Calu3 (cell line): ENCODE measurements at regions not wholly inside any gene's neighbourhood (a gene's known extent, or its start where the extent isn't known, plus 50 kb on each side); places are given as distances from the start of the nearest gene placed in this dataset.

Source experiments
- BruUV-seq: library from RNA; stranded (reverse); fragments of 400-500 nt; replicated peaks from 2 replicates; lab custom pipeline; 2021; lab: Mats Ljungman, UMichigan
- CTCF ChIA-PET: fragments of 300-600 bp; sonication (Branson Sonifier 250); formaldehyde crosslinking; loops from one replicate; lab custom pipeline; 2022; ENCODE audit warnings: antibody characterized with exemption; lab: Charles Lee
- DNase-seq: peaks from one replicate; pipeline ENCODE4 v3.0.0; 2022
- H3K27ac Mint-ChIP-seq: one replicate; pipeline ENCODE4 v1.8.0; 2022; ENCODE audit warnings: mixed read lengths; ENCODE audit not compliant: unreplicated experiment
- H3K27me3 Mint-ChIP-seq: one replicate; pipeline ENCODE4 v1.8.0; 2022; ENCODE audit warnings: mixed read lengths; ENCODE audit not compliant: unreplicated experiment
- H3K36me3 Mint-ChIP-seq: one replicate; pipeline ENCODE4 v1.8.0; 2022; ENCODE audit warnings: mild to moderate bottlenecking, moderate library complexity, mixed read lengths; ENCODE audit not compliant: insufficient read depth, unreplicated experiment
- H3K4me1 Mint-ChIP-seq: one replicate; pipeline ENCODE4 v1.8.0; 2022; ENCODE audit warnings: mild to moderate bottlenecking, low read depth, mixed read lengths; ENCODE audit not compliant: unreplicated experiment
- H3K4me3 Mint-ChIP-seq: one replicate; pipeline ENCODE4 v1.8.0; 2022; ENCODE audit warnings: mild to moderate bottlenecking, low read depth, moderate library complexity, mixed read lengths; ENCODE audit not compliant: unreplicated experiment
- H3K9me3 Mint-ChIP-seq: one replicate; pipeline ENCODE4 v1.8.0; 2022; ENCODE audit warnings: low read depth, mixed read lengths; ENCODE audit not compliant: unreplicated experiment
- intact Hi-C: fragments of 100-400 bp; cut with micrococcal nuclease; formaldehyde crosslinking; loops from one replicate; pipeline ENCODE4 v1.10.0; 2022; ENCODE audit not compliant: unreplicated experiment
- TF ChIP-seq, protein P1 (sequence below): fragments of 200-600 bp; IDR thresholded peaks from one replicate; pipeline ENCODE4 v1.8.0; 2022; ENCODE audit warnings: antibody characterized with exemption; ENCODE audit not compliant: unreplicated experiment

DNA sequence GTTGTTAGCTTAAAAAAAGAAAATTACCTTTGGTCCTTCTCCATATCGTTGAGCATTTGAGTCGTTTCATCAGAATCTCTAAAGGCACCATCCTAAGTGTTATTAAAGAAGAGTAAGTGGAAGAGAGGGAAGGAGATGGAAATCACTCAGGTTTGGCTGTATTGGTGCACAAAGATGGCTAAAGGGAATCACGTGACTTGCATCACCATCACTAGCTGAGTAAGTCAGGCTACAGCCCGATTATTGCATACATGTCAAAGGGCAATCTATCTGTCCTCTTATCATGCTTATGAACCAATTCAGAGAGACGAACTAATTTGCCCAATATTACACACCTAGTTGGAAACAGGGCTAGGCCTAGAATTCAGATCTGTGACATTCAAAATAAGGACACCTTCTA lies 137.6 kb downstream of the CMPK2 start:
- no peaks in the 10 kb centered on the region for H3K27me3 Mint-ChIP-seq
- no peaks in the 10 kb centered on the region for H3K4me1 Mint-ChIP-seq
- H3K9me3 Mint-ChIP-seq, result peaks cover 2% of the 10 kb centered on the region
- intact Hi-C loops, result no loop called here
- no peaks in the 10 kb centered on the region for H3K36me3 Mint-ChIP-seq
- H3K27ac Mint-ChIP-seq, result no peak overlapping the region
- BruUV-seq, result no TSS peak
- CTCF ChIA-PET, result no interaction called here
- DNase-seq, result no peak
- TF ChIP-seq, protein P1, sequence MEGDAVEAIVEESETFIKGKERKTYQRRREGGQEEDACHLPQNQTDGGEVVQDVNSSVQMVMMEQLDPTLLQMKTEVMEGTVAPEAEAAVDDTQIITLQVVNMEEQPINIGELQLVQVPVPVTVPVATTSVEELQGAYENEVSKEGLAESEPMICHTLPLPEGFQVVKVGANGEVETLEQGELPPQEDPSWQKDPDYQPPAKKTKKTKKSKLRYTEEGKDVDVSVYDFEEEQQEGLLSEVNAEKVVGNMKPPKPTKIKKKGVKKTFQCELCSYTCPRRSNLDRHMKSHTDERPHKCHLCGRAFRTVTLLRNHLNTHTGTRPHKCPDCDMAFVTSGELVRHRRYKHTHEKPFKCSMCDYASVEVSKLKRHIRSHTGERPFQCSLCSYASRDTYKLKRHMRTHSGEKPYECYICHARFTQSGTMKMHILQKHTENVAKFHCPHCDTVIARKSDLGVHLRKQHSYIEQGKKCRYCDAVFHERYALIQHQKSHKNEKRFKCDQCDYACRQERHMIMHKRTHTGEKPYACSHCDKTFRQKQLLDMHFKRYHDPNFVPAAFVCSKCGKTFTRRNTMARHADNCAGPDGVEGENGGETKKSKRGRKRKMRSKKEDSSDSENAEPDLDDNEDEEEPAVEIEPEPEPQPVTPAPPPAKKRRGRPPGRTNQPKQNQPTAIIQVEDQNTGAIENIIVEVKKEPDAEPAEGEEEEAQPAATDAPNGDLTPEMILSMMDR, result no peak
- H3K4me3 Mint-ChIP-seq, result no peak overlapping the region

DNA sequence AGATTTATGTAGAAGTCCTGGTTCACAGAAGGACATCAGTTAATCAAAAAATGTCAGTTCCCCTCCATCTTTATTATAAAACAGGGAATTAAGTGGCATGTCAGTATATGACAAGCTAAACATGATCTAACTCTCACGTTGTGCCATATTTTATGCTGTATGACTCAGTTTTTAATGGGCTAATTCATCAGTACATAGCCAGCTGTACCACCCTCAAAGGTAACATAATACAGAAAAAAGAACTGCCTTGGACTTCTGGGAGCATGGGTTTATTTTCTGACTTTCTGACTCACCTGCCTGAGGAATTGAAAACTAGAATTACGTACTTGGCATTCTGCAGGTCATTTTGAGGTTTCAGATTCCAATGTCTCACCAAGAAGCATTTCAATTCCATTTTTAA lies 135.7 kb downstream of the CMPK2 start:
- TF ChIP-seq, protein P1, result no peak
- no peaks in the 10 kb centered on the region for H3K9me3 Mint-ChIP-seq
- no peaks in the 10 kb centered on the region for H3K4me1 Mint-ChIP-seq
- no peak overlapping the region for H3K4me3 Mint-ChIP-seq
- DNase-seq, result no peak
- no TSS peak for BruUV-seq
- no peaks in the 10 kb centered on the region for H3K27me3 Mint-ChIP-seq
- intact Hi-C loops, result no loop called here
- H3K36me3 Mint-ChIP-seq, result no peaks in the 10 kb centered on the region
- no peak overlapping the region for H3K27ac Mint-ChIP-seq
- CTCF ChIA-PET, result no interaction called here

DNA sequence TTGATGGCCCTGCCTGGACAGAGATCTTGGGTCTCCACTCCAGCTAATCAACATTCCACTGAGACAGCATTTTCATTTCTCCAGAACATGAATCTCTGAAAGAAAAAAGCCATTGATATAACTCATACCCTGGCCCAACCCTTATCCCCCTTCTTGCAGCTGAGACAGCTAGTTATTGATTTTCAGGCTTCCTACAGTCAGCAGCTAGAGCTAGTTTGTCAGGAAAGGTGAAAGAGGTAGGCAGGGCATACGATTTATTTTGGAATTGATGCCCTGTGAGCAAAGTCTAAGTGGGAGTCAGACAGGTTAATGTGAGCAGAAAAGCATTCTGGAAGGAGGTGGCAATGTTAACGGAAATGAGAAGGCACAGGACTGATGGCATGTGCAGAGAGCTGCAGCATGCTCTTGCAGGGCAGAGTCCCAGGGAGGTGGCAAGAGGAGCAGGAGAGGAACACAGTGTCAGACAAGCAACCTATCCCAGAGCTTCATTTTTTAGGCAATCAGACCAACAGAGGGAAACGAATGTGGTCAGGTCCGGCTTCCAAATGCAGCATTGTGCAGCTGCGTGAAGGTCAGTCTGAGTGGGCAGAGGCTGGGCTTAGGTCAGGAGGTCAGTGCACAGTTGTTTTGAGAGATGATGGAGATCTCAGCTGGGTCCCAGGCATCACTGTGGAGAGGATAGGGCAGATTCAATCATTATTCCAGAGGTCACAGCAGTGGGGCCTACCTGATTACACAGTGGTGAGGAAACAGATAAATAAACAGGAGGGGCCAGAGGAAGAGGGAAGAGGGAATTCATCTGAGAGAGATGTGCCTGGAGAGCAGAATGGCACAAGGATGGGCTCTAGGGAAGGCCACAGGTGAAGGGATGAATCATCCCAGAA lies 134.8 kb downstream of the CMPK2 start:
- intact Hi-C loops, result no loop called here
- BruUV-seq, result no TSS peak
- TF ChIP-seq, protein P1, result no peak
- Mint-ChIP-seq H3K27me3 (no peaks in the 10 kb centered on the region), H3K4me3 (no peak overlapping the region), H3K27ac (no peak overlapping the region), H3K36me3 (no peaks in the 10 kb centered on the region), H3K4me1 (no peaks in the 10 kb centered on the region), H3K9me3 (no peaks in the 10 kb centered on the region)
- DNase-seq, result no peak
- CTCF ChIA-PET, result no interaction called here

DNA sequence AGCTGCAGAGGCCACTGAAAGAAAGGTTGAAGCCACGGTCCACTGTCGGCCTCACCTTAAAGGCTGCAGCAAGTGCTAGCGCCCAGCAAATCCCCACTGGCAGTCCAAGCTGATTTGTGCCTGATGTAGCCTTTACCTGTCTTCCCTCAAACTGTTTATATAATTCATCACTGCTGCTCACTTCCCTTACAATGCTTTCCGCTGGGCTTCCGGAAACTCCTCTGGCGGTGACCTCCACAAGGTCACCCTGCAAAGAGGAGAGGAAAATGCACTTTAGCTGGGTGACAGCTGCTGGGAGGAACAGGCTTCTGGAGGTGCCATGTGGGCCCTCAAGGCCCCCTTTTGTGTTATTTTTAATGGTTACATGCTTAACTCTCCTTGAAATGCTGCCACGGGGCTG lies 126.2 kb downstream of the CMPK2 start:
- Mint-ChIP-seq H3K9me3 (peaks cover 8% of the 10 kb centered on the region), H3K27ac (no peak overlapping the region), H3K4me3 (no peak overlapping the region), H3K27me3 (peaks cover 8% of the 10 kb centered on the region), H3K4me1 (no peaks in the 10 kb centered on the region), H3K36me3 (no peaks in the 10 kb centered on the region)
- BruUV-seq, result no TSS peak
- intact Hi-C loops, result no loop called here
- no peak for DNase-seq
- TF ChIP-seq, protein P1, result no peak
- CTCF ChIA-PET, result interaction anchor here (0.6 kb wide), 1 partner anchor 129 kb away, joined by 3 read pairs; no protein-coding TSS in a partner anchor
